K562 (cell line): ENCODE measurements at regions not wholly inside any gene's neighbourhood (a gene's known extent, or its start where the extent isn't known, plus 50 kb on each side); places are given as distances from the start of the nearest gene placed in this dataset.

Experiments
- ATAC-seq: fragments of 200-7000 bp; cut with Tn5 transposase; 3 replicates; pipeline ENCODE4 v1.9.1; 2020; ENCODE audit warnings: moderate library complexity
- BruUV-seq: library from RNA; stranded (reverse); fragments of 400-500 nt; replicated peaks from 2 replicates; lab custom pipeline; 2021; lab: Mats Ljungman, UMichigan
- CTCF ChIA-PET: fragments of 300-600 bp; formaldehyde crosslinking; extraction: SDS; loops from one replicate; lab custom pipeline; 2021; ENCODE audit warnings: low intra/inter-chr PET ratio; lab: Yijun Ruan, JAX
- POLR2A ChIA-PET: fragments of 300-600, 350-650 bp; sonication (Branson Sonifier 250); formaldehyde crosslinking; extraction: SDS; loops from one replicate; lab custom pipeline; 2021; ENCODE audit warnings: antibody characterized with exemption, inconsistent platforms; lab: Yijun Ruan, JAX
- DNase-seq, 4 experiments: peaks; one replicate each; pipeline versions ENCODE4 v3.0.0 to v3.0.0-alpha.2; 2011 to 2018; ENCODE audit warnings: low spot score in 3 of 4, mixed read lengths in 3 of 4; ENCODE audit errors: extremely low read depth in 1 of 4
- FAIRE-seq: peaks from 2 replicates; lab custom pipeline; 2011; peaks lifted over from hg19 to GRCh38; lab: Jason Lieb, UNC
- H2AFZ ChIP-seq: 2 replicates; pipeline ENCODE4 v1.6.0; 2011; ENCODE audit warnings: low read depth, low read length, control low read depth, inconsistent platforms
- H3K27ac ChIP-seq: fragments of 200-600 bp; 3 replicates; pipeline ENCODE4 v1.8.0; 2011; ENCODE audit warnings: low read depth, mild to moderate bottlenecking, control low read depth, inconsistent platforms, low read length, moderate library complexity, mixed read lengths; ENCODE audit errors: extremely low read depth
- H3K27me3 ChIP-seq, 2 experiments: fragments of 300-600 bp in 1 of 2; 2 replicates in 1 of 2; 3 replicates in 1 of 2; pipeline versions ENCODE4 v1.6.0 to v1.8.0; 2011; ENCODE audit warnings: inconsistent platforms in 2 of 2, low read length in 2 of 2, mild to moderate bottlenecking in 1 of 2, mixed read lengths in 1 of 2, moderate library complexity in 1 of 2; ENCODE audit not compliant: control insufficient read depth in 2 of 2, insufficient read depth in 2 of 2
- H3K36me3 ChIP-seq: fragments of 300-600 bp; 3 replicates; pipeline ENCODE4 v1.8.0; 2011; ENCODE audit warnings: mild to moderate bottlenecking, low read length, inconsistent platforms; ENCODE audit not compliant: control insufficient read depth, insufficient read depth
- H3K4me1 ChIP-seq, 2 experiments: fragments of 200-600 bp in 1 of 2; replicated peaks in 1 of 2; 2 replicates in 1 of 2; 3 replicates in 1 of 2; pipeline versions ENCODE4 v1.5.1 to v1.8.0; 2011; ENCODE audit warnings: inconsistent platforms in 2 of 2, low read length in 2 of 2, mild to moderate bottlenecking in 1 of 2, mixed read lengths in 1 of 2, moderate library complexity in 1 of 2; ENCODE audit not compliant: control insufficient read depth in 2 of 2, insufficient read depth in 2 of 2
- H3K4me2 ChIP-seq: 2 replicates; pipeline ENCODE4 v1.6.1; 2011; ENCODE audit warnings: low read length, control low read depth, inconsistent platforms, mixed read lengths; ENCODE audit not compliant: insufficient read depth
- H3K4me3 ChIP-seq: fragments of 200-600 bp; sonication (generic), shearing (Covaris generic); 2 replicates; pipeline ENCODE4 v1.5.1; 2016; ENCODE audit warnings: control low read depth, inconsistent platforms
- H3K79me2 ChIP-seq: fragments of 200-600 bp; 3 replicates; pipeline ENCODE4 v1.8.0; 2011; ENCODE audit warnings: low read length, inconsistent platforms; ENCODE audit not compliant: control insufficient read depth, insufficient read depth
- H3K9ac ChIP-seq, 2 experiments: 2 replicates each; pipeline versions ENCODE4 v1.6.0 to v1.6.1; 2011; ENCODE audit warnings: low read depth in 2 of 2, low read length in 2 of 2, control low read depth in 1 of 2, inconsistent platforms in 1 of 2, mild to moderate bottlenecking in 1 of 2, mixed read lengths in 1 of 2; ENCODE audit not compliant: insufficient read depth in 1 of 2
- H3K9me1 ChIP-seq: one replicate; pipeline ENCODE4 v1.6.0; 2011; ENCODE audit warnings: inconsistent platforms, mild to moderate bottlenecking, low read length, moderate library complexity; ENCODE audit not compliant: control insufficient read depth, insufficient read depth
- H3K9me3 ChIP-seq: replicated peaks from 2 replicates; pipeline ENCODE4 v1.5.1; 2011; ENCODE audit warnings: low read depth, low read length, inconsistent platforms; ENCODE audit not compliant: control insufficient read depth, insufficient read depth
- H4K20me1 ChIP-seq: replicated peaks from 2 replicates; pipeline ENCODE4 v1.6.1; 2011; ENCODE audit warnings: low read length, inconsistent platforms, mixed read lengths; ENCODE audit not compliant: control insufficient read depth, insufficient read depth
- C11orf30 ChIP-seq: fragments of 450-650 bp; IDR thresholded peaks from 2 replicates; pipeline ENCODE4 v1.6.1; 2016; ENCODE audit warnings: low read depth, mild to moderate bottlenecking
- ETS1 ChIP-seq: conservative IDR thresholded peaks from 2 replicates; pipeline ENCODE4 v1.6.1; 2011; ENCODE audit warnings: low read depth, mild to moderate bottlenecking, low read length; ENCODE audit not compliant: control insufficient read depth
- FUS ChIP-seq: fragments of 200-400 bp; formaldehyde crosslinking; optimal IDR thresholded peaks from 2 replicates; pipeline ENCODE3; 2017; ENCODE audit warnings: low read depth, low read length
- GATAD2A ChIP-seq: fragments of 450-650 bp; IDR thresholded peaks from 2 replicates; pipeline ENCODE4 v1.6.1; 2017
- ID3 ChIP-seq, 2 experiments: fragments of 250-450 bp in 1 of 2; fragments of 450-650 bp in 1 of 2; sonication (Bioruptor Pico) in 1 of 2; IDR thresholded peaks; 2 replicates each; pipeline versions ENCODE4 v1.6.1 to v1.8.0; 2016 to 2021; ENCODE audit warnings: mild to moderate bottlenecking in 2 of 2, moderate library complexity in 2 of 2, missing compliant biosample characterization in 1 of 2, missing genetic modification characterization in 1 of 2
- LCOR ChIP-seq: sonication (generic); formaldehyde crosslinking; IDR thresholded peaks from 2 replicates; pipeline ENCODE4 v1.8.0; 2022; ENCODE audit warnings: mild to moderate bottlenecking, missing genetic modification reagents
- MCM2 ChIP-seq: fragments of 450-650 bp; IDR thresholded peaks from 2 replicates; pipeline ENCODE4 v1.6.1; 2017; ENCODE audit warnings: low read depth, mild to moderate bottlenecking
- NR2C1 ChIP-seq, 2 experiments: fragments of 450-650 bp; IDR thresholded peaks; 2 replicates each; pipeline ENCODE4 v1.6.1; 2017; ENCODE audit warnings: mild to moderate bottlenecking in 2 of 2, antibody characterized with exemption in 1 of 2, inconsistent platforms in 1 of 2, missing compliant biosample characterization in 1 of 2, missing genetic modification characterization in 1 of 2
- PCBP1 ChIP-seq: fragments of 200-400 bp; formaldehyde crosslinking; IDR thresholded peaks from 2 replicates; pipeline ENCODE4 v1.6.1; 2018; ENCODE audit warnings: mild to moderate bottlenecking, low read depth, low read length; ENCODE audit not compliant: poor library complexity, severe bottlenecking
- PREB ChIP-seq: sonication (generic); formaldehyde crosslinking; IDR thresholded peaks from 2 replicates; pipeline ENCODE4 v1.8.1; 2023; ENCODE audit warnings: mild to moderate bottlenecking, missing genetic modification reagents
- RBBP5 ChIP-seq: fragments of 200-600 bp; sonication (generic); IDR thresholded peaks from 2 replicates; pipeline ENCODE4 v1.6.1; 2012; ENCODE audit warnings: borderline replicate concordance, mild to moderate bottlenecking, low read length, control low read depth, inconsistent platforms; ENCODE audit not compliant: insufficient read depth, poor library complexity, severe bottlenecking
- RCOR1 ChIP-seq, 2 experiments: IDR thresholded peaks; 2 replicates each; pipeline ENCODE4 v1.6.1; 2012; ENCODE audit warnings: low read depth in 2 of 2, low read length in 2 of 2, borderline replicate concordance in 1 of 2, improper control_type of control experiment in 1 of 2
- SRSF1 ChIP-seq: fragments of 200-400 bp; formaldehyde crosslinking; IDR thresholded peaks from 2 replicates; pipeline ENCODE4 v1.6.1; 2017; ENCODE audit warnings: mild to moderate bottlenecking, low read depth, low read length, moderate library complexity
- U2AF2 ChIP-seq: fragments of 200-400 bp; formaldehyde crosslinking; optimal IDR thresholded peaks from 2 replicates; pipeline ENCODE3; 2017; ENCODE audit warnings: low read depth, mild to moderate bottlenecking, low read length
- XRCC4 ChIP-seq: IDR thresholded peaks from one replicate; pipeline ENCODE4 v1.6.1; 2011; ENCODE audit not compliant: insufficient read depth, insufficient read length; ENCODE audit errors: extremely low read depth
- ZBTB5 ChIP-seq: fragments of 450-650 bp; IDR thresholded peaks from 2 replicates; pipeline ENCODE4 v1.6.1; 2017; ENCODE audit warnings: antibody characterized with exemption
- ZFX ChIP-seq: sonication (generic); formaldehyde crosslinking; IDR thresholded peaks from 2 replicates; pipeline ENCODE4 v1.8.0; 2022; ENCODE audit warnings: mild to moderate bottlenecking, missing genetic modification reagents, moderate library complexity
- WGBS: fragments of 100-300 bp; shearing (Covaris generic); methylation state at CpG from one replicate; pipeline ENCODE4 v1.1.6; 2016; ENCODE audit warnings: low coverage, mixed read lengths; ENCODE audit not compliant: insufficient coverage; ENCODE audit errors: missing lambda C conversion rate; 5-methylcytosine and 5-hydroxymethylcytosine counted together
- in situ Hi-C: fragments of 300-500 bp; cut with MboI; formaldehyde crosslinking; loops from 4 replicates; pipeline ENCODE4 v1.15.0; 2018; ENCODE audit warnings: inconsistent platforms, mixed read lengths
- intact Hi-C: fragments of 100-400 bp; cut with micrococcal nuclease; formaldehyde crosslinking; loops from 2 replicates; pipeline ENCODE4 v1.14.2; 2022

- TF ChIP-seq ZBTB5: no peak
- TF ChIP-seq PCBP1: no peak
- TF ChIP-seq LCOR: no peak
- no peak for TF ChIP-seq XRCC4
- TF ChIP-seq PREB (CRISPR knock-in tag): no peak
- no peak for TF ChIP-seq RCOR1 (IDR thresholded peaks at IDR 0.05; ENCODE audit: borderline replicate concordance in 1 of 2, low read depth in 2 of 2, low read length in 2 of 2)
- no peak for TF ChIP-seq C11orf30
These were observed 124.4 kb upstream of the SETBP1 start (continued) for GRCh38 chr18:44556296-44556695.

- FAIRE-seq: no peak
- TF ChIP-seq RBBP5 (no peak), FUS (no peak), NR2C1 (IDR thresholded peaks at IDR 0.05) (no peak), NR2C1 (tag; IDR thresholded peaks at IDR 0.05) (no peak), GATAD2A (no peak), U2AF2 (no peak), ETS1 (no peak), MCM2 (no peak), ZFX (CRISPR knock-in tag) (no peak), ID3 (CRISPR knock-in tag; IDR thresholded peaks at IDR 0.05) (no peak), ID3 (tag; IDR thresholded peaks at IDR 0.05) (no peak), SRSF1 (no peak)
These were observed 123.0 kb upstream of the SETBP1 start for GRCh38 chr18:44557616-44558151.

More at GRCh38 chr18:44557616-44558151, 123.0 kb upstream of the SETBP1 start:
- no peak for ATAC-seq
- CTCF ChIA-PET: no interaction called here
- Histone ChIP-seq H3K4me3 (no peak overlapping the region), H4K20me1 (no peaks in the 10 kb centered on the region), H3K27ac (no peak overlapping the region), H3K4me2 (no peak overlapping the region), H3K79me2 (no peaks in the 10 kb centered on the region), H3K36me3 (no peaks in the 10 kb centered on the region), H3K9ac (no peak overlapping the region), H2AFZ (no peak overlapping the region), H3K9me3 (no peaks in the 10 kb centered on the region), H3K4me1 (no peaks in the 10 kb centered on the region), H3K27me3 (no peaks in the 10 kb centered on the region), H3K9me1 (no peaks in the 10 kb centered on the region)
- in situ Hi-C loops (no loop called here), intact Hi-C loops (no loop called here)
- DNase-seq: no peak
- BruUV-seq: no TSS peak
- 0% methylated on average over 2 of the region's 2 CpGs for WGBS
- POLR2A ChIA-PET: interaction anchor here (1.0 kb wide), 1 partner anchor 12 kb away, joined by 3 read pairs; no protein-coding TSS in a partner anchor
